ENCODE measurements at regions not wholly inside any gene's neighbourhood (a gene's known extent, or its start where the extent isn't known, plus 50 kb on each side); places are given as distances from the start of the nearest gene placed in this dataset.

GRCh38 chr3:34842706-34843480, 796.4 kb upstream of the ARPP21 start:
- no peak for TF ChIP-seq CTCF (IDR thresholded peaks at IDR 0.05; ENCODE audit: insufficient read depth, low read length, poor library complexity, severe bottlenecking)
- TF ChIP-seq EZH2phosphoT487 (conservative IDR thresholded peaks at IDR 0.05; ENCODE audit: low read length): no peak
